HEK293 (cell line): ENCODE measurements at regions not wholly inside any gene's neighbourhood (a gene's known extent, or its start where the extent isn't known, plus 50 kb on each side); places are given as distances from the start of the nearest gene placed in this dataset.

Experiments
- ZNF184 ChIP-seq: fragments of 450-650 bp; IDR thresholded peaks from 2 replicates; pipeline ENCODE4 v1.5.1; 2018; ENCODE audit warnings: missing biosample characterization, mild to moderate bottlenecking, missing genetic modification characterization
- ZNF639 ChIP-seq: fragments of 450-650 bp; formaldehyde crosslinking; IDR thresholded peaks from 2 replicates; pipeline ENCODE4 v1.5.1; 2016; ENCODE audit warnings: missing biosample characterization, missing genetic modification characterization

- TF ChIP-seq ZNF184 (tag by site-specific recombination) (no peak), ZNF639 (tag by site-specific recombination) (no peak)
Observed at GRCh38 chr3:64393193-64393592, 167.9 kb upstream of the PRICKLE2 start.
